ENCODE measurements at regions not wholly inside any gene's neighbourhood (a gene's known extent, or its start where the extent isn't known, plus 50 kb on each side); places are given as distances from the start of the nearest gene placed in this dataset.

DNA sequence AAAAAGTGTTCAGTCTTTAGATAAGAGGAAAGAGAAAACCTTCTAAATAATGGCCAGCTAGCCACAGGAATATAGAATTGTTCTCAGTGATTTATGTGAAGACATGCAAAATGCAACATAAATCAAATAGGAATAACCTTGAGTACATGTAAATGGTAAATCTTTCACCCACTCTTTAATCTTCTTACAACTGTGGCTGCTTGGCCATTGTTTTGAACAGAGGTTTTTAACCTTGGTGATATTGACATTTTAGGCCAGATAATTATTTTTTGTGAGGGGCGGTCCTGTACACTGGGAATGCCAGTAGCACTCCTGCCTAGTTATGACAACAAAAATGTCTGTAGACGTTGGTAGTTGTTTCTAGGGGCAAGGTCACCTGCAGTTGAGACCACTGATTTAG lies 479.9 kb upstream of the NOVA1 start:
- no peak for DNase-seq (ENCODE audit: low read depth, low spot score)
- H3K36me3 ChIP-seq (ENCODE audit: control insufficient read depth, insufficient read depth, low read length): no peaks in the 10 kb centered on the region
- no peak for ATAC-seq
- POLR2A ChIA-PET: no interaction called here
- CTCF ChIA-PET: no interaction called here
- no peaks in the 10 kb centered on the region for H3K9me3 ChIP-seq (ENCODE audit: control insufficient read depth, insufficient read depth, low read depth, low read length)
- no peaks in the 10 kb centered on the region for H3K4me1 ChIP-seq (ENCODE audit: control insufficient read depth, insufficient read depth, low read length)
- H3K4me3 ChIP-seq (ENCODE audit: low read depth in 2 of 2, low read length in 2 of 2): no peak overlapping the region
- H3K27ac ChIP-seq (ENCODE audit: low read length): no peak overlapping the region
- intact Hi-C loops (cut with micrococcal nuclease; ENCODE audit: unreplicated experiment) (no loop called here), in situ Hi-C loops (cut with HindIII; ENCODE audit: low pct_unique_long_range_greater_than_20kb, low sequenced_read_pairs) (no loop called here)
- no peak for TF ChIP-seq TCF7L2 (IDR thresholded peaks at IDR 0.05; ENCODE audit: low read depth, low read length)
- no peak for TF ChIP-seq POLR2AphosphoS5 (IDR thresholded peaks at IDR 0.05; ENCODE audit: low read depth, low read length)
- no peak for TF ChIP-seq CTCF (IDR thresholded peaks at IDR 0.05)
- TF ChIP-seq, protein P1, sequence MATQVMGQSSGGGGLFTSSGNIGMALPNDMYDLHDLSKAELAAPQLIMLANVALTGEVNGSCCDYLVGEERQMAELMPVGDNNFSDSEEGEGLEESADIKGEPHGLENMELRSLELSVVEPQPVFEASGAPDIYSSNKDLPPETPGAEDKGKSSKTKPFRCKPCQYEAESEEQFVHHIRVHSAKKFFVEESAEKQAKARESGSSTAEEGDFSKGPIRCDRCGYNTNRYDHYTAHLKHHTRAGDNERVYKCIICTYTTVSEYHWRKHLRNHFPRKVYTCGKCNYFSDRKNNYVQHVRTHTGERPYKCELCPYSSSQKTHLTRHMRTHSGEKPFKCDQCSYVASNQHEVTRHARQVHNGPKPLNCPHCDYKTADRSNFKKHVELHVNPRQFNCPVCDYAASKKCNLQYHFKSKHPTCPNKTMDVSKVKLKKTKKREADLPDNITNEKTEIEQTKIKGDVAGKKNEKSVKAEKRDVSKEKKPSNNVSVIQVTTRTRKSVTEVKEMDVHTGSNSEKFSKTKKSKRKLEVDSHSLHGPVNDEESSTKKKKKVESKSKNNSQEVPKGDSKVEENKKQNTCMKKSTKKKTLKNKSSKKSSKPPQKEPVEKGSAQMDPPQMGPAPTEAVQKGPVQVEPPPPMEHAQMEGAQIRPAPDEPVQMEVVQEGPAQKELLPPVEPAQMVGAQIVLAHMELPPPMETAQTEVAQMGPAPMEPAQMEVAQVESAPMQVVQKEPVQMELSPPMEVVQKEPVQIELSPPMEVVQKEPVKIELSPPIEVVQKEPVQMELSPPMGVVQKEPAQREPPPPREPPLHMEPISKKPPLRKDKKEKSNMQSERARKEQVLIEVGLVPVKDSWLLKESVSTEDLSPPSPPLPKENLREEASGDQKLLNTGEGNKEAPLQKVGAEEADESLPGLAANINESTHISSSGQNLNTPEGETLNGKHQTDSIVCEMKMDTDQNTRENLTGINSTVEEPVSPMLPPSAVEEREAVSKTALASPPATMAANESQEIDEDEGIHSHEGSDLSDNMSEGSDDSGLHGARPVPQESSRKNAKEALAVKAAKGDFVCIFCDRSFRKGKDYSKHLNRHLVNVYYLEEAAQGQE (IDR thresholded peaks at IDR 0.05; ENCODE audit: insufficient read depth in 1 of 2, low read depth in 2 of 2, low read length in 1 of 2): no peak
- TF ChIP-seq SIN3A (IDR thresholded peaks at IDR 0.05; ENCODE audit: borderline replicate concordance, insufficient read depth, low read depth, low read length): no peak
- BruUV-seq (replicated peaks): no TSS peak
- H3K27me3 ChIP-seq (ENCODE audit: control insufficient read depth, insufficient read depth, low read length): no peaks in the 10 kb centered on the region

GRCh38 chr14:27078191-27078590 lies 480.4 kb upstream of the NOVA1 start:
- in situ Hi-C loops (cut with HindIII; ENCODE audit: low pct_unique_long_range_greater_than_20kb, low sequenced_read_pairs) (no loop called here), intact Hi-C loops (cut with micrococcal nuclease; ENCODE audit: unreplicated experiment) (no loop called here)
- H3K4me3 ChIP-seq (ENCODE audit: low read depth in 2 of 2, low read length in 2 of 2): no peak overlapping the region
- no TSS peak for BruUV-seq (replicated peaks)
- H3K27me3 ChIP-seq (ENCODE audit: control insufficient read depth, insufficient read depth, low read length): no peaks in the 10 kb centered on the region
- no peaks in the 10 kb centered on the region for H3K36me3 ChIP-seq (ENCODE audit: control insufficient read depth, insufficient read depth, low read length)
- ChIA-PET POLR2A (no interaction called here), CTCF (no interaction called here)
- DNase-seq (ENCODE audit: low read depth, low spot score) (no peak), ATAC-seq (no peak)
- H3K4me1 ChIP-seq (ENCODE audit: control insufficient read depth, insufficient read depth, low read length): no peaks in the 10 kb centered on the region
- no peaks in the 10 kb centered on the region for H3K9me3 ChIP-seq (ENCODE audit: control insufficient read depth, insufficient read depth, low read depth, low read length)
- H3K27ac ChIP-seq (ENCODE audit: low read length): no peak overlapping the region
- TF ChIP-seq, protein P1 (IDR thresholded peaks at IDR 0.05; ENCODE audit: insufficient read depth in 1 of 2, low read depth in 2 of 2, low read length in 1 of 2): no peak
- TF ChIP-seq SIN3A (IDR thresholded peaks at IDR 0.05; ENCODE audit: borderline replicate concordance, insufficient read depth, low read depth, low read length): no peak
- no peak for TF ChIP-seq POLR2AphosphoS5 (IDR thresholded peaks at IDR 0.05; ENCODE audit: low read depth, low read length)
- no peak for TF ChIP-seq TCF7L2 (IDR thresholded peaks at IDR 0.05; ENCODE audit: low read depth, low read length)
- TF ChIP-seq CTCF (IDR thresholded peaks at IDR 0.05): no peak
